OCI-LY7 (cell line): ENCODE measurements at regions not wholly inside any gene's neighbourhood (a gene's known extent, or its start where the extent isn't known, plus 50 kb on each side); places are given as distances from the start of the nearest gene placed in this dataset.
A peak's percentile ranks its signal among the peaks of the same experiment; 100 is the strongest.
"Not testable (repeated sequence)": the region's sequence is repeated elsewhere in the genome, so short reads cannot be mapped to it uniquely, and the experiment has no call there.

Experiments
- BruUV-seq: library from RNA; stranded (reverse); fragments of 400-500 nt; replicated peaks from 2 replicates; lab custom pipeline; 2021; lab: Mats Ljungman, UMichigan
- CTCF ChIA-PET: fragments of 300-600 bp; sonication (Branson Sonifier 250); formaldehyde crosslinking; loops from one replicate; lab custom pipeline; 2022; ENCODE audit warnings: antibody characterized with exemption; ENCODE audit not compliant: unreplicated experiment; lab: Charles Lee
- POLR2A ChIA-PET: fragments of 300-600 bp; sonication (Branson Sonifier 250); formaldehyde crosslinking; loops from one replicate; lab custom pipeline; 2022; ENCODE audit warnings: antibody characterized with exemption; lab: Charles Lee
- DNase-seq: peaks from one replicate; pipeline ENCODE4 v3.0.0-alpha.2; 2015; ENCODE audit warnings: low spot score
- H2AFZ ChIP-seq: fragments of 200-600 bp; sonication (generic), shearing (Covaris generic); 2 replicates; pipeline ENCODE4 v1.6.1; 2014; ENCODE audit warnings: mild to moderate bottlenecking, antibody characterized with exemption, low read length, moderate library complexity
- H3K27ac ChIP-seq: fragments of 200-600 bp; sonication (generic); 2 replicates; pipeline ENCODE4 v1.5.1; 2014; ENCODE audit warnings: mixed run types, low read depth, mild to moderate bottlenecking, moderate library complexity, low read length, inconsistent platforms; ENCODE audit not compliant: poor library complexity, severe bottlenecking
- H3K36me3 ChIP-seq: fragments of 200-600 bp; sonication (generic); 2 replicates; pipeline ENCODE4 v1.6.1; 2014; ENCODE audit warnings: mild to moderate bottlenecking, antibody characterized with exemption, low read length, moderate library complexity, mixed read lengths; ENCODE audit not compliant: insufficient read depth
- H3K4me1 ChIP-seq: fragments of 200-600 bp; sonication (generic); 2 replicates; pipeline ENCODE4 v1.5.1; 2014; ENCODE audit warnings: mild to moderate bottlenecking, low read length; ENCODE audit not compliant: insufficient read depth, poor library complexity, severe bottlenecking
- H3K4me2 ChIP-seq: fragments of 200-600 bp; sonication (generic); 2 replicates; pipeline ENCODE4 v1.6.1; 2014; ENCODE audit warnings: mild to moderate bottlenecking, low read length
- H3K4me3 ChIP-seq: fragments of 200-600 bp; sonication (generic); 2 replicates; pipeline ENCODE4 v1.5.1; 2014; ENCODE audit warnings: mild to moderate bottlenecking, low read depth, low read length; ENCODE audit not compliant: poor library complexity, severe bottlenecking
- H3K79me2 ChIP-seq: fragments of 200-600 bp; sonication (generic); 2 replicates; pipeline ENCODE4 v1.6.1; 2016; ENCODE audit warnings: low read depth, mild to moderate bottlenecking, low read length, moderate library complexity, mixed read lengths; ENCODE audit not compliant: insufficient read depth
- H3K9me2 ChIP-seq: fragments of 200-600 bp; sonication (generic); 2 replicates; pipeline ENCODE4 v1.6.1; 2016; ENCODE audit warnings: mild to moderate bottlenecking, low read length, mixed read lengths; ENCODE audit not compliant: insufficient read depth
- H3K9me3 ChIP-seq: fragments of 200-600 bp; sonication (generic); 2 replicates; pipeline ENCODE4 v1.6.1; 2014; ENCODE audit warnings: mild to moderate bottlenecking, mixed run types, low read length, mixed read lengths
- H4K20me1 ChIP-seq: fragments of 200-600 bp; sonication (generic); 2 replicates; pipeline ENCODE4 v1.6.1; 2014; ENCODE audit warnings: mild to moderate bottlenecking, antibody characterized with exemption, low read length, moderate library complexity, mixed read lengths; ENCODE audit not compliant: insufficient read depth
- CTCF ChIP-seq: fragments of 200-600 bp; sonication (generic); conservative IDR thresholded peaks from 2 replicates; pipeline ENCODE4 v1.5.1; 2014; ENCODE audit warnings: mild to moderate bottlenecking, antibody characterized with exemption, low read length, moderate library complexity, mixed read lengths
- EZH2phosphoT487 ChIP-seq: fragments of 200-600 bp; sonication (generic); IDR thresholded peaks from 2 replicates; pipeline ENCODE4 v1.6.1; 2018; ENCODE audit warnings: low read depth, borderline replicate concordance, mild to moderate bottlenecking, mixed run types, antibody characterized with exemption, low read length, moderate library complexity, mixed read lengths
- intact Hi-C: fragments of 100-400 bp; cut with micrococcal nuclease; formaldehyde crosslinking; loops from one replicate; pipeline ENCODE4 v1.10.0; 2022; ENCODE audit not compliant: unreplicated experiment

GRCh38 chr21:33994373-33994772 is 78.8 kb upstream of the ATP5PO start:
- H3K9me3 ChIP-seq: peaks cover 24% of the 10 kb centered on the region; the same call in 1 of the 2 replicates
- no TSS peak for BruUV-seq
- H3K36me3 ChIP-seq: no peaks in the 10 kb centered on the region; the same call in 1 of the 2 replicates
- H3K9me2 ChIP-seq: no peaks in the 10 kb centered on the region
- no peak overlapping the region for H3K4me3 ChIP-seq
- H3K4me2 ChIP-seq: no peak overlapping the region
- TF ChIP-seq EZH2phosphoT487 (no peak), CTCF (no peak)
- intact Hi-C loops: no loop called here
- CTCF ChIA-PET: no interaction called here
- H2AFZ ChIP-seq: peak overlapping the region; percentile 53; the same call in 1 of the 2 replicates
- H3K79me2 ChIP-seq: no peaks in the 10 kb centered on the region
- no peak overlapping the region for H3K27ac ChIP-seq
- H3K4me1 ChIP-seq: peaks cover 8% of the 10 kb centered on the region
- no peaks in the 10 kb centered on the region for H4K20me1 ChIP-seq
- POLR2A ChIA-PET: interaction anchor here (0.6 kb wide), 1 partner anchor 1974 kb away, joined by 3 read pairs; no protein-coding TSS in a partner anchor
- no peak for DNase-seq

DNA sequence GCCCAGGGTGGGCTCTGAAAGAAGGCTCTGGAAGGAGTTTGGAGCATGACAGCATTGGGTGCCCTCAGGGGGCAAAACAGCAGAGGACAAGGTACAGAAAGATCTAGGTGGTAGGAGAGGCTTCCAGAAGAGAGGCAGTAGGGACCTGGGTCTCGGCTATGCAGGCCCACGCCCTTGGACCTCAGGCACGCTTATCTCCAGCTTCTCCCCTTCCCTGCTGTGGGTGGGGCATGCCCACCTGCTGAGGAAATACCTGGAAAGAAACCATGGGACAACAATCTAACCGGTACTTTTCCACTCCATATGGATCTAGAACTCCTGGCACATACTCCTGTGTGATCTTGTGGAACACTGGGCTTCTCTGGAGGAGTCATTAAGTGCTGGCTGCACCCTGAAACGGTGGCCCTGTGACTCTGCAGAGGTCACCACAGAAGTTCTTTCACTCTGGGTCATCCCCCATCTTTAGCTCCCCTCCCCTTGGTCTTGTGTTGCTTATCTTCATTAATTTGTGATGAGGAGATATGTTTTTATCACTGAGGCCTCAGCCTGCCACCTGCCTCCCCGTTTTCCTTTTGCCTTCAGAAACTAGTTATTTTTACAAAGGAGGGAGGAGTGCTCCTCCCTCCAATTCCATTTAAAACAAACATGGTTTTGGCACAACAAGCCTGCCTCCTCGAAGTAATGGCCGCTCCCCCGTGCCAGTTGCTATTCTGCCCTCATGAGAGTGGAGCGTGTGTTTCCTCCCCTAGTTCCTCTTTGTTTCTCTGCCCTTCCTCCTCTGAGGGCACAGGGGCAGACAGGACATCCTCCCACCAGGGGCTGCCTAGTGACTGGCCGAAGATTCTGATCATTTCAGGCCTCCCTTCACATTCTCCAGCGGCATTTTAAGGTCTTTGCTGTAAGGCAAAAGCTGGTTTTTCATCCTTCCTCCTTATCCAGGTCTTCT is 78.0 kb upstream of the ATP5PO start:
- no peaks in the 10 kb centered on the region for H3K79me2 ChIP-seq
- DNase-seq: peak; percentile 40
- no peak overlapping the region for H3K4me2 ChIP-seq
- TF ChIP-seq CTCF (no peak), EZH2phosphoT487 (no peak)
- BruUV-seq: no TSS peak
- peak overlapping the region; percentile 53 for H2AFZ ChIP-seq
- H3K4me3 ChIP-seq: no peak overlapping the region
- POLR2A ChIA-PET: no interaction called here
- CTCF ChIA-PET: interaction anchor here (0.6 kb wide), 1 partner anchor 337 kb away, joined by 3 read pairs; no protein-coding TSS in a partner anchor
- intact Hi-C loops: no loop called here
- H3K4me1 ChIP-seq: peaks cover 8% of the 10 kb centered on the region
- H4K20me1 ChIP-seq: no peaks in the 10 kb centered on the region
- H3K9me2 ChIP-seq: no peaks in the 10 kb centered on the region
- no peak overlapping the region for H3K27ac ChIP-seq
- peaks cover 24% of the 10 kb centered on the region; the same call in 1 of the 2 replicates for H3K9me3 ChIP-seq
- H3K36me3 ChIP-seq: no peaks in the 10 kb centered on the region; the same call in 1 of the 2 replicates

- POLR2A ChIA-PET: not testable (repeated sequence)
Observed at GRCh38 chr21:33992412-33992811, 76.8 kb upstream of the ATP5PO start.

More at GRCh38 chr21:33992412-33992811, 76.8 kb upstream of the ATP5PO start:
- H3K27ac ChIP-seq, H3K4me1 ChIP-seq, H3K79me2 ChIP-seq, H3K4me2 ChIP-seq, H3K36me3 ChIP-seq, H4K20me1 ChIP-seq, H3K4me3 ChIP-seq, intact Hi-C loops, H3K9me2 ChIP-seq, BruUV-seq, CTCF ChIA-PET, DNase-seq, H2AFZ ChIP-seq: not testable (repeated sequence)
- H3K9me3 ChIP-seq: peaks cover 24% of the 10 kb centered on the region; the same call in 1 of the 2 replicates
